ENCODE measurements at regions not wholly inside any gene's neighbourhood (a gene's known extent, or its start where the extent isn't known, plus 50 kb on each side); places are given as distances from the start of the nearest gene placed in this dataset.

GRCh38 chr2:12050396-12050795 lies 304.0 kb downstream of the LPIN1 start:
- peak in 4 of 12 donors; percentile 8 to 22 (median 17) for TF ChIP-seq CTCF (IDR thresholded peaks at IDR 0.05)
- no peak for TF ChIP-seq POLR2A (IDR thresholded peaks at IDR 0.05)
